22Rv1 (cell line): ENCODE measurements at regions not wholly inside any gene's neighbourhood (a gene's known extent, or its start where the extent isn't known, plus 50 kb on each side); places are given as distances from the start of the nearest gene placed in this dataset.
"Not testable (repeated sequence)": the region's sequence is repeated elsewhere in the genome, so short reads cannot be mapped to it uniquely, and the experiment has no call there.

ENCODE experiments used
- H3K27ac ChIP-seq: fragments of 450-650 bp; 2 replicates; pipeline ENCODE4 v1.5.1; 2017
- CTCF ChIP-seq: fragments of 450-650 bp; IDR thresholded peaks from 2 replicates; pipeline ENCODE4 v1.5.1; 2017; ENCODE audit warnings: mild to moderate bottlenecking
- ZFX ChIP-seq: fragments of 450-650 bp; IDR thresholded peaks from 2 replicates; pipeline ENCODE4 v1.6.1; 2017; ENCODE audit warnings: antibody characterized with exemption, borderline replicate concordance

GRCh38 chr4:94126669-94127068 lies 81.0 kb upstream of the SMARCAD1 start:
- TF ChIP-seq ZFX (no peak), CTCF (peak; percentile 68)
- no peak overlapping the region for H3K27ac ChIP-seq

GRCh38 chr4:94127707-94128328 lies 79.8 kb upstream of the SMARCAD1 start:
- H3K27ac ChIP-seq: no peak overlapping the region
- TF ChIP-seq CTCF (peak; percentile 83), ZFX (no peak)

- TF ChIP-seq ZFX: no peak
- TF ChIP-seq CTCF: no peak
- no peak overlapping the region for H3K27ac ChIP-seq
These were observed 76.5 kb upstream of the SMARCAD1 start for GRCh38 chr4:94131212-94131611.

- no peak for TF ChIP-seq CTCF
- no peak for TF ChIP-seq ZFX
- no peak overlapping the region for H3K27ac ChIP-seq
These were observed 72.0 kb upstream of the SMARCAD1 start for GRCh38 chr4:94135701-94136100.

- H3K27ac ChIP-seq: no peak overlapping the region
- TF ChIP-seq ZFX (no peak), CTCF (no peak)
These were observed 67.6 kb upstream of the SMARCAD1 start for GRCh38 chr4:94139931-94140612.

GRCh38 chr4:94141001-94141400 lies 66.7 kb upstream of the SMARCAD1 start:
- H3K27ac ChIP-seq: no peak overlapping the region
- TF ChIP-seq ZFX: no peak

- peak overlapping the region; percentile 17; the same call in 1 of the 2 replicates for H3K27ac ChIP-seq
- peak; percentile 33 for TF ChIP-seq CTCF
These were observed 59.6 kb upstream of the SMARCAD1 start for GRCh38 chr4:94148052-94148451.

GRCh38 chr4:94152466-94152865 lies 55.2 kb upstream of the SMARCAD1 start:
- no peak for TF ChIP-seq CTCF
- no peak for TF ChIP-seq ZFX
- no peak overlapping the region for H3K27ac ChIP-seq

- H3K27ac ChIP-seq: not testable (repeated sequence)
These were observed 52.3 kb upstream of the SMARCAD1 start for GRCh38 chr4:94155404-94155803.
